ENCODE measurements at regions not wholly inside any gene's neighbourhood (a gene's known extent, or its start where the extent isn't known, plus 50 kb on each side); places are given as distances from the start of the nearest gene placed in this dataset.

DNA sequence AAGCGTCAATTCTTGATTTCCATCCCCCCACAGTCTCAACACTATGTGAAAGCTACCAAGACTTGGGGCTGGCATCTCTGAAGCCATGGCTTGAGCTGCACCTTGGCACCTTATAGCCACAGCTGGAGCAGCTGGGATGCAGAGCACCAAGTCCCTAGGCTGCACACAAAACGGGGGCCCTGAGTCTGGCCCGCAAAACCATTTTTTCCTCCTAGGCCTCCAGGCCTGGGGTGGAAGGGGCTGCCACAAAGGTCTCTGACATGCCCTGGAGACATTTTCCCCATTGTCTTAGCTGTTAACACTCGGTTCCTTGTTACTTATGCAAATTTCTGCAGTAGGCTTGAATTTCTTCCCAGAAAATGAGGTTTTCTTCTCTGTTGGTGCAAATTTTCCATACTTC lies 89.8 kb upstream of the GNAI1 start:
- no peak for DNase-seq (ENCODE audit: insufficient read length, low spot score, missing footprints)
- Histone ChIP-seq H3K79me2 (ENCODE audit: insufficient read depth, low read length) (no peaks in the 10 kb centered on the region), H3K36me3 (ENCODE audit: insufficient read depth, low read length) (no peaks in the 10 kb centered on the region), H3K9me3 (ENCODE audit: low read depth, low read length) (no peaks in the 10 kb centered on the region), H2AFZ (ENCODE audit: low read length) (no peak overlapping the region), H3K4me3 (ENCODE audit: insufficient read depth, low read length) (no peak overlapping the region), H3K27me3 (ENCODE audit: insufficient read depth, low read length) (no peaks in the 10 kb centered on the region), H3K27ac (ENCODE audit: low read depth, low read length) (no peak overlapping the region), H4K20me1 (ENCODE audit: insufficient read depth, low read length) (no peaks in the 10 kb centered on the region), H3K4me2 (ENCODE audit: insufficient read depth, low read length) (no peak overlapping the region), H3K4me1 (ENCODE audit: insufficient read depth, low read length) (no peaks in the 10 kb centered on the region)
- TF ChIP-seq, protein P1, sequence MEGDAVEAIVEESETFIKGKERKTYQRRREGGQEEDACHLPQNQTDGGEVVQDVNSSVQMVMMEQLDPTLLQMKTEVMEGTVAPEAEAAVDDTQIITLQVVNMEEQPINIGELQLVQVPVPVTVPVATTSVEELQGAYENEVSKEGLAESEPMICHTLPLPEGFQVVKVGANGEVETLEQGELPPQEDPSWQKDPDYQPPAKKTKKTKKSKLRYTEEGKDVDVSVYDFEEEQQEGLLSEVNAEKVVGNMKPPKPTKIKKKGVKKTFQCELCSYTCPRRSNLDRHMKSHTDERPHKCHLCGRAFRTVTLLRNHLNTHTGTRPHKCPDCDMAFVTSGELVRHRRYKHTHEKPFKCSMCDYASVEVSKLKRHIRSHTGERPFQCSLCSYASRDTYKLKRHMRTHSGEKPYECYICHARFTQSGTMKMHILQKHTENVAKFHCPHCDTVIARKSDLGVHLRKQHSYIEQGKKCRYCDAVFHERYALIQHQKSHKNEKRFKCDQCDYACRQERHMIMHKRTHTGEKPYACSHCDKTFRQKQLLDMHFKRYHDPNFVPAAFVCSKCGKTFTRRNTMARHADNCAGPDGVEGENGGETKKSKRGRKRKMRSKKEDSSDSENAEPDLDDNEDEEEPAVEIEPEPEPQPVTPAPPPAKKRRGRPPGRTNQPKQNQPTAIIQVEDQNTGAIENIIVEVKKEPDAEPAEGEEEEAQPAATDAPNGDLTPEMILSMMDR (IDR thresholded peaks at IDR 0.05; ENCODE audit: extremely low read depth, low read depth, low read length), result no peak

GRCh38 chr7:80040752-80041151 lies 93.9 kb upstream of the GNAI1 start:
- Histone ChIP-seq H3K9me3 (ENCODE audit: low read depth, low read length) (no peaks in the 10 kb centered on the region), H3K79me2 (ENCODE audit: insufficient read depth, low read length) (no peaks in the 10 kb centered on the region), H3K27ac (ENCODE audit: low read depth, low read length) (no peak overlapping the region), H3K4me3 (ENCODE audit: insufficient read depth, low read length) (no peak overlapping the region), H3K4me2 (ENCODE audit: insufficient read depth, low read length) (no peak overlapping the region), H3K36me3 (ENCODE audit: insufficient read depth, low read length) (no peaks in the 10 kb centered on the region), H3K27me3 (ENCODE audit: insufficient read depth, low read length) (no peaks in the 10 kb centered on the region), H4K20me1 (ENCODE audit: insufficient read depth, low read length) (no peaks in the 10 kb centered on the region), H3K4me1 (ENCODE audit: insufficient read depth, low read length) (no peaks in the 10 kb centered on the region), H2AFZ (ENCODE audit: low read length) (no peak overlapping the region)
- DNase-seq (ENCODE audit: insufficient read length, low spot score, missing footprints), result no peak
- TF ChIP-seq, protein P1 (IDR thresholded peaks at IDR 0.05; ENCODE audit: extremely low read depth, low read depth, low read length), result no peak

- Histone ChIP-seq H3K4me3 (ENCODE audit: insufficient read depth, low read length) (no peak overlapping the region), H3K27ac (ENCODE audit: low read depth, low read length) (no peak overlapping the region), H3K36me3 (ENCODE audit: insufficient read depth, low read length) (no peaks in the 10 kb centered on the region), H4K20me1 (ENCODE audit: insufficient read depth, low read length) (no peaks in the 10 kb centered on the region), H2AFZ (ENCODE audit: low read length) (no peak overlapping the region), H3K4me1 (ENCODE audit: insufficient read depth, low read length) (no peaks in the 10 kb centered on the region), H3K27me3 (ENCODE audit: insufficient read depth, low read length) (no peaks in the 10 kb centered on the region), H3K9me3 (ENCODE audit: low read depth, low read length) (no peaks in the 10 kb centered on the region), H3K4me2 (ENCODE audit: insufficient read depth, low read length) (no peak overlapping the region), H3K79me2 (ENCODE audit: insufficient read depth, low read length) (no peaks in the 10 kb centered on the region)
- TF ChIP-seq, protein P1 (IDR thresholded peaks at IDR 0.05; ENCODE audit: extremely low read depth, low read depth, low read length), result no peak
- DNase-seq (ENCODE audit: insufficient read length, low spot score, missing footprints), result no peak
These were observed 94.3 kb upstream of the GNAI1 start for GRCh38 chr7:80040335-80040734.

DNA sequence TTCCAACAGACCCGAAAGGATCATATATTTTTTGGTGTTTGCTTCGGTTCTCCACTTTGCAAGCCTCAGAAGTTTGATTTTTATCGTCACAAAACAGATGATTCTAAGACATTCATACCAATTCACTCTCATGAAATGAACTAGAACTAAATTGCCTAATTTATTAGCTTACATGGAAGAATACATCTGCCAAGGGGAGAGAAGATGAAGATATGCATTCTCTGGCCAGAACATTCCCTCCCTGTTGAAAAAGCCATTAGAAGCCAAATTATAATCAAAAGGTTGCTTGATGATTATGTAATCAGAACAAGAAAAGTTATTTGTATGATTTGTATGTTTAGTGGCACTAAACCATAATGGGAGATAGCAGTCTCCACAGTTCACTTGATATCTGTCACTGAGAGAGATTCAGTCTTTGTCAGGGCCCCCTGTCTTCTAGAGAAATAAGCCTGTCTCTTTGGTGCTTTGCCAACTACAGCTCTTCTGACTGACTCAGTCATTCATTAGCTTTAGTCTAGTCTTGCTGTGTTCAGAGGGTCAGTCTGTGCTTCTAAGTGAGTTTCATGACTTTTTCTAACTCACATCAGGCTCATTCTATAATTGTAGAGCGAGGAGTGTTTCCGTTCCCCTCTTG lies 95.3 kb upstream of the GNAI1 start:
- no peaks in the 10 kb centered on the region for H3K79me2 ChIP-seq (ENCODE audit: insufficient read depth, low read length)
- H2AFZ ChIP-seq (ENCODE audit: low read length), result no peak overlapping the region
- no peak overlapping the region for H3K4me2 ChIP-seq (ENCODE audit: insufficient read depth, low read length)
- no peak overlapping the region for H3K27ac ChIP-seq (ENCODE audit: low read depth, low read length)
- TF ChIP-seq, protein P1 (IDR thresholded peaks at IDR 0.05; ENCODE audit: extremely low read depth, low read depth, low read length), result no peak
- no peak overlapping the region for H3K4me3 ChIP-seq (ENCODE audit: insufficient read depth, low read length)
- no peaks in the 10 kb centered on the region for H3K36me3 ChIP-seq (ENCODE audit: insufficient read depth, low read length)
- no peaks in the 10 kb centered on the region for H3K27me3 ChIP-seq (ENCODE audit: insufficient read depth, low read length)
- H3K9me3 ChIP-seq (ENCODE audit: low read depth, low read length), result no peaks in the 10 kb centered on the region
- H3K4me1 ChIP-seq (ENCODE audit: insufficient read depth, low read length), result no peaks in the 10 kb centered on the region
- H4K20me1 ChIP-seq (ENCODE audit: insufficient read depth, low read length), result no peaks in the 10 kb centered on the region
- DNase-seq (ENCODE audit: insufficient read length, low spot score, missing footprints), result no peak
